NOMO-1 treated with dmso at 0.1 percent for 144 hours (cell line): ENCODE measurements at regions not wholly inside any gene's neighbourhood (a gene's known extent, or its start where the extent isn't known, plus 50 kb on each side); places are given as distances from the start of the nearest gene placed in this dataset.

ENCODE experiments used
- DNase-seq: peaks from one replicate; lab custom pipeline; 2025; ENCODE audit not compliant: unreplicated experiment; lab: John Stamatoyannopoulos, UW

DNA sequence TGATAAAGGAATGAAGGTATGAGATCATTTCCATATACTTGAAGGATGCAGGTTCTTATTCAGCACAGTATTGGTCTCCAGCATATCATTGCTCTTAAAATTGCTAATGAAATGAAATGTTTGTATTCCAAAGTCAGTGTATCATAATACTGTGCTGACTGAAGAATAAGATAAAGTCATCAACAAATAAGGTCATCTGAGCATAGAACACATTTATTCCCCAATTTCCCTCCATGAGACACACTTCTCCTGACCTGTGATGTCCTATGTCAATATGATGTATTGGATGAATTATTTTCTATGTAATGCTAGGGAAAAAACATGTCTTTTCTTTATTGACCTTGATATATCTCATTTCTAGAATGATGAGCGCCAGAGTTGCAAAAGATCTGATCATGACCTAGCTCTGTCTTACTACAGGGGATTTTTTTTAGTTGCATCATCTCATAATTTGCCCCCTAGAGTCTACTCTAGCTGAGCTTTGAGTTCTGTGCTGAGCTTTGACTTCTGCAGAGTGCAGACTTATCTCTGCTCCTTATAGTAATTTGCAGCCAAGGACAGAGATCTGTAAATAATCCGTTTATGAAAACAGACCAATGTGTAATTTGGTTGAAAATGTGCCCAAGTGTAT is 859.8 kb downstream of the TRIB2 start:
- no peak for DNase-seq

DNA sequence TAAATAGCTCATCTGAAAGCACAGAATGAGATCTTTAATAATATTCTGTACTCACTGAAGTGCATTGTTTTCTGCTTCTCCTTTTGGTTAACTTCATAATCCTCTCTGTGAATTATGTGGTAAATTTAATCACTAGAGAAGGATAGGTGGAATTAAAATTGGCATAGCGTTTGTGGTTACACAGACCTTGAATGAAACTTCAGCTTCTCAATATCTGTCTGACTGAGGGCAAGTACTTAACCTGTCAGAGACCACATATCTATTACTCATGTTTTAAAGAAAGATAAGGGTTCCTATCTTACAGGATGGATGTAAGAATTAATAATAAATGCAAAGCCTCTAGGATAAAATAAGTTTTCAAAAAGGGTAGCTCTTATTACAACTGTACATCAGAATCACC is 861.8 kb downstream of the TRIB2 start:
- DNase-seq: no peak

DNA sequence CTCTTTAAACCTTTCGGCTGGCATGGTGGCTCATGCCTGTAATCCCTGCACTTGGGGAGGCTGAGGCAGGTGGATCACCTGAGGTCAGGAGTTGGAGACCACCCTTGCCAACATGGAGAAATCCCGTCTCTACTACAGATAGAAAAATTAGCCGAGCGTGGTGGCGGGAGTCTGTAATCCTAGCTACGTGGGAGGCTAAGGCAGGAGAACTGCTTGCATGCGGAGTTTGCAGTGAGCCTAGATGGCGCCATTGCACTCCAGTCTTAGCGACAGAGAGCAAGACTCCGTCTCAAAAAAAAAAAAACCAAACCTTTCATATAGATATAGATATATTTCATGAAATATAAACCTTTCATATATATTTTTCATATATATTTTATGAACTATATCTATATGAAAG is 864.7 kb downstream of the TRIB2 start:
- DNase-seq: no peak

DNA sequence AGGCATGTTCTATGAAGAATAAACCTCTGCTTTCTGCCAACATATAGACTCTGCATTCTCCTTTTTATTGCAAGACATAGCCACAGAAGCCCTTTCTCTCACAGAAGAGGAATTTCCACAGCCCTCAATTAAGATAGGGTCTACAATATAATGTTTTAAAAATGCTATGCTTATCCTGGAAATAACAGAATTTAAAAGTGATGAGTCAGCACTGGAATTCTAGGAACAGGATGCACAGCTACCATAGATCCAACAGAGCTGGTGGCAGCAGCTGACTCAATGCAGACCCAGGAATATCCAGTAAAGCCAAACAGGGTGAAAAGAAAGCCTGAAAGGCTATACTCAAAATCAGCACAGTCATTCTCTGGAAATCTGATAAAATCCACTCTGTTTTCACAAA is 866.9 kb downstream of the TRIB2 start:
- DNase-seq: no peak

DNA sequence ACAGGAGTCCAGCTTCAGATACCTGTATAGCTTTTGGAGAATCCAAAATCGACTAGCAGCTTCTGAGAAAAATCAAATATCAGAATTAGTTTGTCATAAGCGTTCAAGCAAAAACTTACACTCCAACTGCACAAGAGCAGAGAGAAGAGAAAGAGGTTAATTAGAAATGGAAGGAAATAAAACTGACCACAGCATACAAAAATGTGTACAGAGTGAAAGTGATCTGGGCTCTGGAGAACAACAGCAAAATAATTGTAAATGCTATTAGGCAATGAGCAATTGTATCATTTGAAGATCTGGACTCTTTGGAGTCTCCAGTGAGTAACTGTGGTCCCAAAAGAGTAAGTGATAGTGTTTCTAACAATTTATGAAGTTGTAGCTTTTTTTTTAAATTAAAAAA is 867.3 kb downstream of the TRIB2 start:
- DNase-seq: no peak

DNA sequence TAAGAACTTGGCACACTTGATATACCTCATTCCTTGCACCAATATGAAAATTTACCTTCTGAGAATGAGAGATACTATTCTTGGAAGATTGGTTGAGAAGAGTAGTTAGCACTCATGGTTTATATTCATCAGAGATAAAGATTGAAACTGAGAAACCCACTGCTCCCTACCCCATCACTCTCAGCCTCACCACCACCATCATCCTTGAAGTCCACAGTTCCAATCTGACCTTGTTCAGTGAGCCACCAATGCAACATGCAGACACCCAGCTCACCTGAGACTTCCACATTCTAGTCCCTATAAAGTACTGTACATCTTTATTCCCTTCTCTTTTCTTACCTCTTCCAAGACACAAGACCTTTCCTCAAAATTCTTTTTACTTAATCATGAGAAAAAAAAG is 869.0 kb downstream of the TRIB2 start:
- no peak for DNase-seq

DNA sequence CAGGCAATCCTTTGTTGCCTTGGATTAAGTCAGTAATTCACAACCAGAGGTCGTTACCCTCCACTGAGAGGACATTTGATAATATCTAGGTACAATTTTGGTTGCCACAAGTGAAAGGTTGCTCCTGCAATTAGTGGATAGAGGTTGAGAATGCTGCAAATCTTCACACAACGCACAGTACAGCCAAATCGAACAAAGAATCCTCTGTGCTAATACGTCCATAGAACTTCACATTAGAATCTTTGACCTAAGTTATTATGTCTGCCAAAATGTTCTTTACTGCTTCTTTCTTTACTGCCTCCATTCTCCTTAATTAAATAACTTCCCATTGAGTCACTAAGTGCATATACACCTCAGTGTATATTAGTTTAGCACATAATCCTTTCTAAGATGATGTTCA is 879.5 kb downstream of the TRIB2 start:
- DNase-seq: no peak

DNA sequence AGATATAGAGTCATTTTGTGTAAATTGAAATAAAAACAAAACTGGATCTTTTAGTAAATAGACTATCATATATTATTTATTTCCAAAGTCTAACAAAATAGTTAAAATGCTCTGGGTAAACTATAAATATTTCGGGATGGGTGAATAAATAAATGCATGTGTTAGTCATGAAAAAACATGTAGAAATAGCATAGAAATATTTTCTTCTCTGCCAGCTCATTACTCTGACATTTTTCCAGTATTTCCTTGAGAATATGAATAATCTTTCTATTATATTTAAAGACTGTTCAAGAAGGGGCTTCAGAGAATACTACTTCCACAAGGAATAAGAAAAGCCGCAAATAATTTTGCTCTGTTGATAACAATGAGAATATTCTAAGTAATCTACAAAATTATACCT is 880.4 kb downstream of the TRIB2 start:
- no peak for DNase-seq

DNA sequence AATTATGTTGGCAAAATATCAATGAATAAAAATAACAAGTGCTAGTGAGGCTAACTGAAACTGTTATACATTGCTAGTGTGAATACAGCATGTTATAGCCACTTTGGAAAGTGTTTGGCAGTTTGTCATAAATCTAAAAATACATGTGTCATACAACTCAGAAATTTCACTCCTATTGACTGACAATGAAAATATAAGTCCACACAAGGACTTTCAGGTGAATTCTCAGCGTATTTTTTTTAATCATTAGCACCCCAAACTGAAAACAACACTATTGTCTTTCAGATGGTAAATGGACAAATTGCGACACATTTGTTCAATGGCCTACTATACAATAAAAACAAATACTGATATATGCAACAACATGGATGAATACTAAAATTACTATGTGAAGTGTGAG is 884.8 kb downstream of the TRIB2 start:
- DNase-seq: no peak

DNA sequence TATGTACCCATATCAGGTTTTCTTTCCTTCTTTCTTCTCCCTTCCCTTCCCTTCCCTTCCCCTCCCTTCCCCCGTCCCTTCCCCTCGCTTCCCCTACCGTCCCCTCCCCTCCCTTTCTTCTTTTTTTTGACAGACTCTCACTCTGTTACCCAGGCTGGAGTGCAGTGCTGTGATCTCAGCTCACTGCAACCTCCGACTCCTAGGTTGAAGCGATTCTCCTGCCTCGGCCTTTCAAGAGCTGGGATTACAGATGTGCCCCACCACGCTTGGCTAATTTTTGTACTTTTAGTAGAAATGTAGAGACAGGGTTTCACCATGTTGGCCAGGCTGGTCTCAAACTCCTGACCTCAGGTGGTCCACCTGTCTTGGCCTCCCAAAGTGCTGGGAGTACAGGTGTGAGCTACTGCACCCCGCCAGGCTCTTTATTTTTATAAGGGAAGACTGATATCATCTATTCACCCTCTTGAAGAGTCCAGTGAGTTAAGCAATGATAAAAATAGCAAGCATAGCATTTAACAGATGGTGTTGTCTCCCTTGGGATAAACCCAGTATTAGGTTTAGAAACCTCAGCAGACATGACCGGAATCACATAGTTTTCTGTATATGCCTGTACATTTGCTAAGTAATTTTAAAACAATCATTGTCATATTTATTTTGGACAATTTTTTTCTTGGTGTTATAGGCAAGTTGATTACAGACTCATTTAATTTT is 888.4 kb downstream of the TRIB2 start:
- no peak for DNase-seq

DNA sequence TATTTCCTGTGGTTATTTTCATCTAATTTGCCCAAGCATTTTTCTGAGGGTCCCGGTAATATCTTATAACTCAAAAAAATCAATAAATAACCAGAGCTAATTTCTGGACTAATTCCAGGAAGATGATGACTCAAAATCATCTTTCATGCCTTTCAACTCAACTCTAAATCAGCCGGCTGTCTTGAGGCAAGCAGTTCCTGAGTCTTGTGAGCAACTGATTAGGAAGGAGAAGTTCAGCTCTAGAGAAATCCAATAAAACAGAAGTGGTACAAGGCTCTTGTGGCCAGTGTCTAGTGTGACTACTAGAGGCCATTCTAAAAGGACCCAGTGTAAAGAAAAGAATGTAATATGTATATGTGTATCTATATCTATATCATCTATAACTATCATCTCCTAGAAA is 890.4 kb downstream of the TRIB2 start:
- DNase-seq: peak; percentile 10

DNA sequence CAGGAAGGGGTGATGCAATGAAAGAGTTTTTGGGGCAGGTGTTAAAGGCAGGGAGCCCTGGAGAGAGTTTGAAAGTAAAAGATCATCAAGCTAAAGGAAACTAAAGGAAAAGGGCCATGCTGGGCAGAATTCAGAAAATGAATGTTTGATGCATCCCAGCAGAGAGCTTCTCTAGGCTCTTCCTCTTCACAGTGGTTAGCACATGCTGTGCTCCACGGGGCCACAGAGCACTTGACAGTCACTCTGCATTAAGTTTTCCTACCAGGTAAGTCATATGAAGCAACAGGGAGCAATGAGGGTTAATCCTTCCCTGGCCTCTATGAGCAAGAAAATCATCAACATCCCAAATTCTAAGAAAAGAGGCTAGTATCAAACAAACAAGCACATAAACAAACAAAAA is 895.2 kb downstream of the TRIB2 start:
- DNase-seq: no peak

DNA sequence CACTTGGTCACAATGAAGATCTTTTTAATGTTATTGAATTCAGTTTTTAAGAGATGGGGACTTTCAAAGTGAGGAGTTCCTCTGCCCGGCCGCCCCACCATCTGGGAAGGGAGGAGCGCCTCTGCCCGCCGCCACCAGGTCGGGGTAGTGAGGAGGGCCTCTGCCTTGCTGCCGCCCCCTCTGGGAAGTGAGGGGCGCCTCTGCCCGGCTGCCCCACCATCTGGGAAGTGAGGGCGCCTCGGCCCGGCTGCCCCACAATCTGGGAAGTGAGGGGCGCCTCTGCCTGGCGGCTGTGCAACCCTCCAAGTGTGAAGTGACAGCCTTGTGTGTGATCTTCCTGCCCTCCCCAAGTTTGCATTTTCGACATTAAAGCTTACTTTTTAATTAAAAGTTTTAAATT is 899.3 kb downstream of the TRIB2 start:
- DNase-seq: no peak

DNA sequence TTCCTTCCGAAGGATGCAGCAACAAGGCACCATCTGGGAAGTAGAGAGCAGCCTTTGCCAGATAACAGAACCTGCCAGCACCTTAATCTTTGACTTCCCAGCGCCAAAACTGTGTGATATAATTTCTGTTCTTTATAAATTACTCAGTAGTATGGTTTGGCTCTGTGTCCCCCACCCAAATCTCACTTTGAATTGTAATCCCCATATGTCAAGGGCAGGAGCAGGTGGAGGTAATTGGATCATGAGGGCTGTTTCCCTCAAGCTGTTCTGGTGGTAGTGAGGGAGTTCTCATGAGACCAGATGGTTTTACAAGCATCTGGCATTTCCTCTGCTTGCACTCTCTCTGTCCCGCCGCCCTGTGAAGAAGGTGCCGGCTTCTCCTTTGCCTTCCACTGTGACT is 899.9 kb downstream of the TRIB2 start:
- no peak for DNase-seq

DNA sequence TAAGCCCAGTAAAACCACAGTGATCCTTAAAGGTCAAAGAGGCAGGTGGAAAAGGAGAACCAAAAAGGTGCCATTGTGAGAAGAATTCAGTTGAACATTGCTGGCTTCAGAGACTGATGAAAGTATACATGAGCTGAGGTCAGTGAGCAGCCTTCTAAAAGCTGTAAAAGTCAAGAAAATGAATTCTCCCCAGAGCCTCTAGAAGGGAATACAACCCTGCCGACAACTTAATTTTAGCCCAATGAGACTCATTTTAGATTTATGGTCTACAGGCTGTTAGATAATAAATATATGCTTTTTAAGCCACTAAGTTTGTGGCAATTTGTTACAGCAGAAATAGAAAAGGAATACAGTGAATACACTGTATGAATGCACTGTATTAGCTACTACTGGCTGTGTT is 911.4 kb downstream of the TRIB2 start:
- DNase-seq: no peak

DNA sequence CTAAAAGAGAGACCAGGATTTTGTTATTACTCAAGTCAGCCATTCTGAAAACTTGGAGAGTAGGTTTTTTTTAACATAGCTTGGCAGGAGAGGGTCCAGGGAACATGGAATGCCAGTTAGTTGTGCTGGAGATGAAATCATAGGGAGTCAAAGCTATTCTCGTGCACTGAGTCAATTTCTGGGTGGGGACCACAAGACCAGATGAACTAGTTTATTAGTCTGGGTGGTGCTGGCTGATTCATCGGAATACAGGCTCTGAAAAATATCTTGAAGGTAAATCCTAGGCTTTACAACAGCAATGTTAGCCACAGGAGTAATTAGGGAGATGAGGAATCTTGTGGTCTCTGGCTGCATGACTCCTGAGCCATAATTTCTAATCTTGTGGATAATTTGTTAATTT is 921.4 kb downstream of the TRIB2 start:
- DNase-seq: no peak

DNA sequence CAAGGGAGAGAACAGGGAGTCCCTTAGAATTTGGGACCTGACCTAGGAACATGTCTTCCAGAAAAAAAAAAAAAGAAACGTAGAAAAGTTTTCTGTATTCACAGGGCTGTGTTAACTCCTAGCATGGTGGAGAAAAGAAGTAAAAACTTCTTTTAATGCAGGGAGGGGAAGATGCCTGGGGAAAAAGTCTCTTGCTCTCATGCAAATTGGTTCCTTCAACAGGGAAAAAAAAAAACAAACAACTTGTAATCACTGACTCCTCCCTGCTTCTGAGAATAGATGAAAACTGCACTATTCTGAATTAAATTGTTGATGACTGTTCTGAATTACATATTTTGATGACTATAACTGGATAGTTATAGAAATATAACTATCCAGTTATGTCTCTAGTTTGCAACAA is 933.2 kb downstream of the TRIB2 start:
- no peak for DNase-seq

DNA sequence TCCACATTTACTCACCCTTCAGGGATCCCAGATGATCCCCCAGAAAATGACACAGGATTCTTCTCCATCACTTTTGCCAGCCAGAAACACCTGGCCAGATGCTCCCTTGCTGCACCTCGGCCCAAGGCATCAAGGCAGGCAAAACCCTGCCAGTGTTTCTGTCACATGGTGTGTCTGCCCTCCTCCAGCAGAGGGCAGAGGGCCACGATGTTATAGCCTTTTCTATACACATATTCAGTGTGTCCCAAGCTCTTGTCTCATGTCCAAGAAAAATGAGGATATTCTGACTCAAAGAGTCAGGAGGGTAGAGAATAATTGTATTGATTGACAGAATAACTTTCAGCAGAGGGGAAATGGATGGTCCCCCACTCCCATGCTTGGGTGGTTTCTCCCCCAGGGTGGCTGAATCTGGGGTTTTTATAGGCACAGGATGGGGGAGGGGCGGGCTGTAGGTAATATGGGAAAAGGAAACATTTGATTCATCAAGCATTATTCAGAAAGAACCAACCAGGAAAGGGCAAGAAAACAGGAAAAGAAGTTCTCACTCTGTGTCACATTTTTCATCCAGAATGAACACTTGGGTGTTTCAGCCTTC is 933.9 kb downstream of the TRIB2 start:
- no peak for DNase-seq

DNA sequence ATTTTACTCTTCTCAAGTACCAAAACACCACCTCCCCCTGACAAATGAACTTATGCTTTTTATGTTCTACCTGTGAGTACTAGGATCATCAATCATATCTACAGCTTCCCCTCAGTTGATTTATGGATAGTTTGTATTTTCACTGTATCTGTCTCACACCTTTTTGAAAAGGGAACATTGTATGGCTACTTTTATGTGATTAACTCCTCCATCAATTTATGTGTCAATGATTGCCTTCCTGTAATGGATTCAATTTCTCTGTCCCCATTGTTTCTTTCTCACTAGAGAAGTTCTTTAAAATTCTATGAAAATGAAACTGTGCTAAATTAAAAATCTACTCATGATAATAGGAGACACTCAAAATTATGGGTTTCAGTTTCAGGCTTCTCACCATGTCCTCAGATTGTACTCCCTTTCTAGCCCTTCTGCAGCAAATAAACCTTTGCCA is 935.0 kb downstream of the TRIB2 start:
- DNase-seq: no peak

DNA sequence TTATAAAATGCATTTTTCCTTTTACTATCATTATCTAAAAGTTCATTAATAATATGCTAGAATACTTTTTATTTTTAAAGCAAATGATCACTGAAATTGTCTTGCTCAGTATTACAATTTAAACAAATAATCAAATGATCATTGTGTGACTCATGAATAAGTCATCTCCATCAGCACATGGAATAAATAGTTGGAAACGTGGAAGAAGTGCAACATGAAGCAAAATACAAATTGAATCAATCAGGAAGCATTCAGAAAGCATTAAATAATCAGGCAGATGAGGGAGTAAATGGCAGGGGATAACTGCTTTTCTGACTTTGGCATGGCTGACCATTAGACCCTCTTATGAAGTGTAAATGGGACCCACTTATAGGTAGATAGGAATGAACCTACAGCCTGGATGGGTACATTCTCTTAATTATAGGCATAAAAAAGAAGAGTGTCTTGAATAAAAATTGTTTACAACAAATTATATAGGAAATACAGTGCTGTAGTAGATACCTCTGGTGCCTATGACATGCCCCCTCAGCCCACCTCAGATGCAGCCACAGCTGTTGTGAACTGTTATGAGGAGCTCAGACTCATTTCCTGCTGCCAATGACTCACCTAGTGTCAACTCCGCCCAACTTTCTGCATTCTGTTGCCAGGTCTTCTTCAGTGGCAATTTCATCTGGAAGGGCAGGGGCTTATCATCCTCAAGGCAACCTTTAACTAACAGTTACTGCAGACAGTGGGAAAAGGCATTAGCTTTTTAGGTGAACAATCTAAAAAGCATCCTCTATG is 936.0 kb downstream of the TRIB2 start:
- DNase-seq: no peak

DNA sequence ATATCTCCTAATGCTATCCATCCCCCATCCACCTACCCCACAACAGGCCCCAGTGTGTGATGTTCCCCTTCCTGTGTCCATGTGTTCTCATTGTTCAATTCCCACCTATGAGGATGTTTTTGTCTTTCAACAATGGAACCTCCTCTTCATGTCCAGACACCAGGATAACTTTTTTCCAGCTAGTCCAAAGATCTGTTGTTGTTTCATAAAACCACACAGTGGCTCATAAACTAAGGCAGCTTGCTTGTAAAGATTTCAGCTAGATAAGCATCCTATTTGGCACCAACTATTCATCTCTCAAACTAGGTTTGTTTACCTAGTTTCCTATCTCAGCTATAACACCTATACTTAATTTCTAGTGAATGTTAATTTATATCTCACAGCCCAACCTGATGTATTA is 937.7 kb downstream of the TRIB2 start:
- no peak for DNase-seq

DNA sequence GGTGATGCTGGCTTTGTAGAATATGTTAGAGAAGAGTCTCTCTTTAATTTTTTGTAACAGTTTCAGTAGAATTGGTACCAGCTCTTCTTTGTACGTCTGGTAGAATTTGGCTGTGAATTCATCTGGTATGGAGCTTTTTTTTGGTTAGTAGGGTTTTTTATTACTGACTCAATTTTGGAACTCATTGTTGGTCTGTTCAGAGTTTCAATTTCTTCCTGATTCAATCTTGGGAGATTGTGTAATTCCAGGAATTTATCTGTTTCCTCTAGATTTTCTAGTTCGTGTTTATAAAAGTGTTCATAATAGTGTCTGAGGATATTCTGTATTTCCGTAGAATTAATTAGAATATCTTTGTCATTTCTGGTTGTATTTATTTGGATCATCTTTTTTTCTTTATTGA is 943.5 kb downstream of the TRIB2 start:
- DNase-seq: no peak
